ENCODE measurements at regions not wholly inside any gene's neighbourhood (a gene's known extent, or its start where the extent isn't known, plus 50 kb on each side); places are given as distances from the start of the nearest gene placed in this dataset.

DNA sequence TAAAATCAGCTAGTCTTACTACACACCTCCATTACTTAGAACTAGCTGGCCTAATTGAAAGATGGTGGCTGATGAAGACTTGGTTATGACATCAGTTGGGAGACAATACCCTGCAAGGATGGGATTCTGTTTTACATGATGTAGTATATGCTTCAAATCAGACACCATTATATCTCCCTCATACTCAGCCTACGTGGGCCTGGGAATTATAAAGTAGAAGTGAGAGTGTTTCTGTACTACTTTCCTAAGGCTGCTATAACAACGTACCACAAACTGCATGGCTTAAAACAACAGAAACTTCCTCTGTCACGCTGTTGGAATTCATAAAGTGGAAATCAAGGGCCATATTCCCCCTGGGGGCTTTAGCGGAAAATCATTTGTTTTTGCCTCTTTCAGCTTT lies 190.4 kb downstream of the PAH start:
- TF ChIP-seq CTCF (IDR thresholded peaks at IDR 0.05) (no peak), POLR2AphosphoS5 (IDR thresholded peaks at IDR 0.05; ENCODE audit: insufficient read depth in 1 of 2, low read depth in 1 of 2) (no peak)
